Stimulated activated memory B cell treated with anti-CD40 and anti-IgM and Interleukin-4, amounts not matched to agents 10 μg/mL and 1 μg/mL and 100 μg/mL, for 72 hours (primary cell): ENCODE measurements at regions not wholly inside any gene's neighbourhood (a gene's known extent, or its start where the extent isn't known, plus 50 kb on each side); places are given as distances from the start of the nearest gene placed in this dataset.

Experiments used
- ATAC-seq: fragments of 150-1000 bp; cut with Tn5 transposase; 2 replicates; pipeline ENCODE4 v1.10.0; 2021
- H3K27ac Mint-ChIP-seq: one replicate; pipeline ENCODE4 v1.8.0; 2022; ENCODE audit warnings: mild to moderate bottlenecking, mixed read lengths
- H3K27me3 Mint-ChIP-seq: one replicate; pipeline ENCODE4 v1.8.0; 2022; ENCODE audit warnings: mixed read lengths
- H3K36me3 Mint-ChIP-seq: one replicate; pipeline ENCODE4 v1.8.0; 2022; ENCODE audit warnings: mixed read lengths
- H3K4me1 Mint-ChIP-seq: one replicate; pipeline ENCODE4 v1.8.0; 2022; ENCODE audit warnings: mixed read lengths
- H3K4me3 Mint-ChIP-seq: one replicate; pipeline ENCODE4 v1.8.0; 2022; ENCODE audit warnings: mild to moderate bottlenecking, moderate library complexity, mixed read lengths
- H3K9me3 Mint-ChIP-seq: one replicate; pipeline ENCODE4 v1.8.0; 2022; ENCODE audit warnings: mixed read lengths

GRCh38 chr2:145044491-145044890, 524.6 kb upstream of the ZEB2 start:
- Mint-ChIP-seq H3K27me3 (no peaks in the 10 kb centered on the region), H3K27ac (no peak overlapping the region), H3K36me3 (no peaks in the 10 kb centered on the region), H3K4me3 (no peak overlapping the region), H3K9me3 (no peaks in the 10 kb centered on the region), H3K4me1 (no peaks in the 10 kb centered on the region)
- ATAC-seq: no peak

- Mint-ChIP-seq H3K4me1 (no peaks in the 10 kb centered on the region), H3K4me3 (no peak overlapping the region), H3K27me3 (no peaks in the 10 kb centered on the region), H3K36me3 (no peaks in the 10 kb centered on the region), H3K9me3 (no peaks in the 10 kb centered on the region), H3K27ac (no peak overlapping the region)
- no peak for ATAC-seq
Observed at GRCh38 chr2:145043399-145043834, 523.5 kb upstream of the ZEB2 start.

GRCh38 chr2:145041706-145042105, 521.8 kb upstream of the ZEB2 start:
- Mint-ChIP-seq H3K27me3 (no peaks in the 10 kb centered on the region), H3K36me3 (no peaks in the 10 kb centered on the region), H3K9me3 (no peaks in the 10 kb centered on the region), H3K4me3 (no peak overlapping the region), H3K27ac (no peak overlapping the region), H3K4me1 (no peaks in the 10 kb centered on the region)
- no peak for ATAC-seq

GRCh38 chr2:145040433-145040832, 520.5 kb upstream of the ZEB2 start:
- H3K9me3 Mint-ChIP-seq: no peaks in the 10 kb centered on the region
- ATAC-seq: no peak
- no peaks in the 10 kb centered on the region for H3K4me1 Mint-ChIP-seq
- H3K36me3 Mint-ChIP-seq: no peaks in the 10 kb centered on the region
- no peak overlapping the region for H3K27ac Mint-ChIP-seq
- no peak overlapping the region for H3K4me3 Mint-ChIP-seq
- H3K27me3 Mint-ChIP-seq: no peaks in the 10 kb centered on the region

GRCh38 chr2:145038041-145038525, 518.2 kb upstream of the ZEB2 start:
- Mint-ChIP-seq H3K4me1 (no peaks in the 10 kb centered on the region), H3K27me3 (no peaks in the 10 kb centered on the region), H3K27ac (no peak overlapping the region), H3K4me3 (no peak overlapping the region), H3K36me3 (no peaks in the 10 kb centered on the region), H3K9me3 (no peaks in the 10 kb centered on the region)
- ATAC-seq: peak; percentile 49

GRCh38 chr2:145036421-145037011, 516.6 kb upstream of the ZEB2 start:
- no peaks in the 10 kb centered on the region for H3K9me3 Mint-ChIP-seq
- H3K27ac Mint-ChIP-seq: no peak overlapping the region
- no peak overlapping the region for H3K4me3 Mint-ChIP-seq
- H3K27me3 Mint-ChIP-seq: no peaks in the 10 kb centered on the region
- H3K4me1 Mint-ChIP-seq: no peaks in the 10 kb centered on the region
- ATAC-seq: no peak
- H3K36me3 Mint-ChIP-seq: no peaks in the 10 kb centered on the region

- no peaks in the 10 kb centered on the region for H3K4me1 Mint-ChIP-seq
- no peak overlapping the region for H3K27ac Mint-ChIP-seq
- H3K36me3 Mint-ChIP-seq: no peaks in the 10 kb centered on the region
- ATAC-seq: no peak
- no peaks in the 10 kb centered on the region for H3K27me3 Mint-ChIP-seq
- H3K9me3 Mint-ChIP-seq: no peaks in the 10 kb centered on the region
- H3K4me3 Mint-ChIP-seq: no peak overlapping the region
Observed at GRCh38 chr2:145034511-145034910, 514.6 kb upstream of the ZEB2 start.

GRCh38 chr2:145033438-145033837, 513.5 kb upstream of the ZEB2 start:
- no peaks in the 10 kb centered on the region for H3K9me3 Mint-ChIP-seq
- H3K4me1 Mint-ChIP-seq: no peaks in the 10 kb centered on the region
- no peak overlapping the region for H3K27ac Mint-ChIP-seq
- H3K36me3 Mint-ChIP-seq: no peaks in the 10 kb centered on the region
- no peak overlapping the region for H3K4me3 Mint-ChIP-seq
- no peaks in the 10 kb centered on the region for H3K27me3 Mint-ChIP-seq
- no peak for ATAC-seq

GRCh38 chr2:145032791-145033190, 512.9 kb upstream of the ZEB2 start:
- Mint-ChIP-seq H3K9me3 (no peaks in the 10 kb centered on the region), H3K36me3 (no peaks in the 10 kb centered on the region), H3K4me3 (no peak overlapping the region), H3K4me1 (no peaks in the 10 kb centered on the region), H3K27ac (no peak overlapping the region), H3K27me3 (no peaks in the 10 kb centered on the region)
- ATAC-seq: no peak

GRCh38 chr2:145029873-145030272, 510.0 kb upstream of the ZEB2 start:
- no peak overlapping the region for H3K4me3 Mint-ChIP-seq
- no peaks in the 10 kb centered on the region for H3K4me1 Mint-ChIP-seq
- no peak for ATAC-seq

GRCh38 chr2:145029081-145029480, 509.2 kb upstream of the ZEB2 start:
- Mint-ChIP-seq H3K36me3 (no peaks in the 10 kb centered on the region), H3K4me3 (no peak overlapping the region), H3K27ac (no peak overlapping the region), H3K9me3 (no peaks in the 10 kb centered on the region), H3K27me3 (no peaks in the 10 kb centered on the region), H3K4me1 (no peaks in the 10 kb centered on the region)
- ATAC-seq: no peak

More at GRCh38 chr2:145029873-145030272, 510.0 kb upstream of the ZEB2 start:
- Mint-ChIP-seq H3K36me3 (no peaks in the 10 kb centered on the region), H3K9me3 (no peaks in the 10 kb centered on the region), H3K27ac (no peak overlapping the region), H3K27me3 (no peaks in the 10 kb centered on the region)

GRCh38 chr2:145028101-145028920, 508.4 kb upstream of the ZEB2 start:
- Mint-ChIP-seq H3K4me1 (peaks cover 3% of the 10 kb centered on the region), H3K27ac (no peak overlapping the region), H3K36me3 (no peaks in the 10 kb centered on the region), H3K27me3 (no peaks in the 10 kb centered on the region), H3K4me3 (no peak overlapping the region), H3K9me3 (no peaks in the 10 kb centered on the region)
- ATAC-seq: no peak

GRCh38 chr2:145026456-145027455, 506.8 kb upstream of the ZEB2 start:
- H3K4me3 Mint-ChIP-seq: no peak overlapping the region
- H3K27me3 Mint-ChIP-seq: no peaks in the 10 kb centered on the region
- H3K27ac Mint-ChIP-seq: no peak overlapping the region
- H3K9me3 Mint-ChIP-seq: no peaks in the 10 kb centered on the region
- peaks cover 18% of the 10 kb centered on the region for H3K4me1 Mint-ChIP-seq
- H3K36me3 Mint-ChIP-seq: no peaks in the 10 kb centered on the region
- ATAC-seq: no peak

- Mint-ChIP-seq H3K27ac (no peak overlapping the region), H3K4me1 (peaks cover 19% of the 10 kb centered on the region), H3K4me3 (no peak overlapping the region), H3K36me3 (no peaks in the 10 kb centered on the region), H3K27me3 (no peaks in the 10 kb centered on the region), H3K9me3 (no peaks in the 10 kb centered on the region)
- ATAC-seq: no peak
Observed at GRCh38 chr2:145025382-145025781, 505.5 kb upstream of the ZEB2 start.

GRCh38 chr2:145023334-145023934, 503.5 kb upstream of the ZEB2 start:
- Mint-ChIP-seq H3K9me3 (no peaks in the 10 kb centered on the region), H3K36me3 (no peaks in the 10 kb centered on the region), H3K27ac (no peak overlapping the region), H3K4me1 (peaks cover 19% of the 10 kb centered on the region), H3K27me3 (no peaks in the 10 kb centered on the region), H3K4me3 (no peak overlapping the region)
- no peak for ATAC-seq
